GM23248 (cell line): ENCODE measurements at regions not wholly inside any gene's neighbourhood (a gene's known extent, or its start where the extent isn't known, plus 50 kb on each side); places are given as distances from the start of the nearest gene placed in this dataset.
A peak's percentile ranks its signal among the peaks of the same experiment; 100 is the strongest.

Experiments used
- DNase-seq: peaks from one replicate; pipeline ENCODE4 v3.0.0-alpha.2; 2015
- H2AFZ ChIP-seq: fragments of 200-600 bp; sonication (generic); 2 replicates; pipeline ENCODE4 v1.6.1; 2016; ENCODE audit warnings: antibody characterized with exemption
- H3F3A ChIP-seq: fragments of 200-600 bp; sonication (generic); 2 replicates; pipeline ENCODE4 v1.6.1; 2016; ENCODE audit warnings: mild to moderate bottlenecking, antibody characterized with exemption, mixed run types; ENCODE audit not compliant: insufficient read depth
- H3K27ac ChIP-seq: fragments of 200-600 bp; sonication (generic); 2 replicates; pipeline ENCODE4 v1.5.1; 2016; ENCODE audit warnings: mild to moderate bottlenecking
- H3K27me3 ChIP-seq: fragments of 200-600 bp; sonication (generic); replicated peaks from 2 replicates; pipeline ENCODE4 v1.6.1; 2016; ENCODE audit warnings: mild to moderate bottlenecking; ENCODE audit not compliant: insufficient read depth
- H3K36me3 ChIP-seq: fragments of 200-600 bp; sonication (generic); 2 replicates; pipeline ENCODE4 v1.6.1; 2016; ENCODE audit warnings: low read depth, mild to moderate bottlenecking
- H3K4me1 ChIP-seq: fragments of 200-600 bp; sonication (generic); 2 replicates; pipeline ENCODE4 v1.6.1; 2016; ENCODE audit warnings: mild to moderate bottlenecking; ENCODE audit not compliant: insufficient read depth
- H3K4me2 ChIP-seq: fragments of 200-600 bp; sonication (generic); one replicate; pipeline ENCODE4 v1.6.1; 2016; ENCODE audit warnings: mild to moderate bottlenecking; ENCODE audit not compliant: unreplicated experiment
- H3K4me3 ChIP-seq: fragments of 200-600 bp; sonication (generic); 2 replicates; pipeline ENCODE4 v1.5.1; 2016; ENCODE audit warnings: mild to moderate bottlenecking
- H3K79me2 ChIP-seq: fragments of 200-600 bp; sonication (generic); 2 replicates; pipeline ENCODE4 v1.6.1; 2016; ENCODE audit warnings: mild to moderate bottlenecking; ENCODE audit not compliant: insufficient read depth
- H3K9ac ChIP-seq: fragments of 200-600 bp; sonication (generic); 2 replicates; pipeline ENCODE4 v1.6.1; 2016; ENCODE audit warnings: mild to moderate bottlenecking
- H3K9me2 ChIP-seq: fragments of 200-600 bp; sonication (generic); 2 replicates; pipeline ENCODE4 v1.6.1; 2016; ENCODE audit warnings: mixed run types, mild to moderate bottlenecking, moderate library complexity; ENCODE audit not compliant: insufficient read depth
- H3K9me3 ChIP-seq: fragments of 200-600 bp; sonication (generic); one replicate; pipeline ENCODE4 v1.6.1; 2017; ENCODE audit warnings: low read depth
- H4K20me1 ChIP-seq: fragments of 200-600 bp; sonication (generic); 2 replicates; pipeline ENCODE4 v1.6.0; 2016; ENCODE audit not compliant: insufficient read depth
- EZH2 ChIP-seq: fragments of 200-600 bp; sonication (generic); IDR thresholded peaks from 2 replicates; pipeline ENCODE4 v1.6.1; 2018; ENCODE audit warnings: antibody characterized with exemption, mild to moderate bottlenecking; ENCODE audit not compliant: insufficient read depth, poor library complexity, severe bottlenecking
- EZH2phosphoT487 ChIP-seq: fragments of 200-600 bp; sonication (generic); IDR thresholded peaks from 2 replicates; pipeline ENCODE4 v1.6.1; 2018; ENCODE audit warnings: antibody characterized with exemption, moderate library complexity, mild to moderate bottlenecking, low read depth; ENCODE audit not compliant: insufficient read depth
- WGBS, 2 experiments: methylation state at CpG; one replicate each; pipeline ENCODE4 v1.1.6; 2015 to 2017; ENCODE audit warnings: low lambda C conversion rate in 2 of 2, low coverage in 1 of 2; ENCODE audit errors: missing lambda C conversion rate in 2 of 2; 5-methylcytosine and 5-hydroxymethylcytosine counted together
- in situ Hi-C: fragments of 300-500 bp; cut with MboI; formaldehyde crosslinking; loops from 2 replicates; pipeline ENCODE4 v1.15.0; 2020

DNA sequence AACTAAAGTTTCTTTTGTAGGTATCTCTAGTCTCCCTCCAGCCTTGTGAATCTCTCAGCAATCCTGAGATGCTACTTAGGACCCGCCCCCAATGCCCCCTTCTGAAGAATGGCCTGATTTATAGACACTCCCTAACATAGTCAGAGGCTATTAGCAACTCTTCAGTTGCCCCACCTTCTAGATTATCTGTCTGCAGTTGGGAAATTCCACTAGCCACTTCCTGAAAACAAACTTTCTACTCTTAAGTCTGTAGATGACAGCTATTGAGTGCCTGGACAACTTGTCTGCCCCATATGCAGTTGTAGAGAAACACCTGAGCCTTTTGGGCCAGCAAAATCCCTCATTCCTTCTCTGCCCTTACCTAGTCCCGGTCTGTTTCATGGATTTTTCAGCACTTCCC is 188.2 kb upstream of the PREP start:
- Histone ChIP-seq H3K79me2 (no peaks in the 10 kb centered on the region), H3K4me3 (no peak overlapping the region), H3F3A (peaks cover 64% of the 10 kb centered on the region), H3K27ac (no peak overlapping the region), H3K4me2 (no peak overlapping the region), H3K9ac (no peak overlapping the region), H3K9me2 (no peaks in the 10 kb centered on the region), H3K9me3 (no peaks in the 10 kb centered on the region), H4K20me1 (no peaks in the 10 kb centered on the region), H2AFZ (no peak overlapping the region), H3K27me3 (no peaks in the 10 kb centered on the region), H3K4me1 (peaks cover 72% of the 10 kb centered on the region), H3K36me3 (no peaks in the 10 kb centered on the region)
- 88 to 100% methylated on average over 2 of the region's 2 CpGs for WGBS, 2 experiments
- DNase-seq: peak; percentile 56
- in situ Hi-C loops: no loop called here
- no peak for TF ChIP-seq EZH2
- TF ChIP-seq EZH2phosphoT487: no peak

GRCh38 chr6:105588123-105588710 is 185.3 kb upstream of the PREP start:
- H3K4me1 ChIP-seq: peaks cover 46% of the 10 kb centered on the region
- H3K79me2 ChIP-seq: no peaks in the 10 kb centered on the region
- DNase-seq: no peak
- in situ Hi-C loops: no loop called here
- peak overlapping the region; percentile 72 for H3K4me2 ChIP-seq
- peak overlapping the region; percentile 65; the same call in 1 of the 2 replicates for H2AFZ ChIP-seq
- 43 to 46% methylated on average over 6 of the region's 6 CpGs for WGBS, 2 experiments
- peak overlapping the region; percentile 37 for H3K9ac ChIP-seq
- no peaks in the 10 kb centered on the region for H3K9me2 ChIP-seq
- TF ChIP-seq EZH2 (no peak), EZH2phosphoT487 (no peak)
- H4K20me1 ChIP-seq: no peaks in the 10 kb centered on the region
- H3K27ac ChIP-seq: peak overlapping the region; percentile 67
- peaks cover 45% of the 10 kb centered on the region for H3F3A ChIP-seq
- no peaks in the 10 kb centered on the region for H3K36me3 ChIP-seq
- H3K4me3 ChIP-seq: peak overlapping the region; percentile 55
- H3K9me3 ChIP-seq: no peaks in the 10 kb centered on the region
- no peaks in the 10 kb centered on the region for H3K27me3 ChIP-seq

- Histone ChIP-seq H3F3A (peaks cover 39% of the 10 kb centered on the region), H2AFZ (peak overlapping the region; percentile 65), H3K79me2 (no peaks in the 10 kb centered on the region), H3K27ac (peak overlapping the region; percentile 67), H3K27me3 (no peaks in the 10 kb centered on the region), H3K9me2 (no peaks in the 10 kb centered on the region), H4K20me1 (no peaks in the 10 kb centered on the region), H3K9me3 (no peaks in the 10 kb centered on the region), H3K4me3 (peak overlapping the region; percentile 55), H3K36me3 (no peaks in the 10 kb centered on the region), H3K4me1 (peaks cover 39% of the 10 kb centered on the region), H3K9ac (peak overlapping the region; percentile 37), H3K4me2 (peak overlapping the region; percentile 72)
- in situ Hi-C loops: no loop called here
- DNase-seq: peak; percentile 93
- 15 to 17% methylated on average over 23 of the region's 23 CpGs for WGBS, 2 experiments
- TF ChIP-seq EZH2 (no peak), EZH2phosphoT487 (no peak)
Measured at GRCh38 chr6:105587349-105588122, 184.7 kb upstream of the PREP start.

DNA sequence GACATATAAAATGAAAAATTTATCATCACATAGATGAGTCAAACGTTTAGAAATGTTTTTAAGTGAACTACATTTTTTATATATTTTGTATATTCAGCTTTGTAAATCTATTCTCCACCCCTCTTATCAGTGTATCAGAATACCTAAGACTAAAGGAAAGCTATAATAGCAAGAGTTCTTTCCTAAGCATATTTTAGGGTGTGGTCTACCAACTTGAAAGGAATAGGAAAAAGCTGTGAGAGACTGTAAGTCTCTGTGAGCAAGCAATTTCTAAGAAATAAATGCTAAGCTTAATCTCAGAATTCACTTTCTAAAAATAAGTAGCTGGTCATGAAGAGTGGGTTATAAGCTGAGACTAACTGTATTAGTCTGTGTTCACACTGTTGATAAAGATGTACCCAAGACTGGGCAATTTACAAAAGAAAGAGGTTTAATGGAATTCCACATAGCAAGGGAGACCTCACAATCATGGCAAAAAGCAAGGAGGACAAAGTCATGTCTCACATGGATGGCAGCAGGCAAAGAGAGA is 175.4 kb upstream of the PREP start:
- in situ Hi-C loops: no loop called here
- no peak overlapping the region for H3K4me3 ChIP-seq
- DNase-seq: no peak
- H4K20me1 ChIP-seq: no peaks in the 10 kb centered on the region
- no peak overlapping the region for H2AFZ ChIP-seq
- no peaks in the 10 kb centered on the region for H3K36me3 ChIP-seq
- no peak for TF ChIP-seq EZH2
- no peak overlapping the region for H3K27ac ChIP-seq
- H3K4me1 ChIP-seq: peaks cover 9% of the 10 kb centered on the region
- H3K27me3 ChIP-seq: no peaks in the 10 kb centered on the region
- no peaks in the 10 kb centered on the region for H3K79me2 ChIP-seq
- H3F3A ChIP-seq: peaks cover 4% of the 10 kb centered on the region; the same call in 1 of the 2 replicates
- H3K4me2 ChIP-seq: no peak overlapping the region
- WGBS, 2 experiments: 45 to 52% methylated on average over 1 of the region's 1 CpG
- no peaks in the 10 kb centered on the region for H3K9me3 ChIP-seq
- no peak overlapping the region for H3K9ac ChIP-seq
- no peaks in the 10 kb centered on the region for H3K9me2 ChIP-seq
